Kidney (tissue), 13 donors: ENCODE measurements at regions not wholly inside any gene's neighbourhood (a gene's known extent, or its start where the extent isn't known, plus 50 kb on each side); places are given as distances from the start of the nearest gene placed in this dataset.

Source experiments
- DNase-seq, 5 donors: peaks; one replicate each; pipeline ENCODE4 v3.0.0-alpha.2; 2013 to 2020
- FAIRE-seq: peaks from 2 replicates; lab custom pipeline; 2012; peaks lifted over from hg19 to GRCh38; lab: Jason Lieb, UNC
- H3K27ac ChIP-seq, 2 donors: one replicate each; pipeline ENCODE4 v1.7.0; 2013; ENCODE audit warnings: low read depth in 2 of 2, low read length in 2 of 2, inconsistent platforms in 1 of 2
- H3K27me3 ChIP-seq: one replicate; pipeline ENCODE4 v1.7.1; 2013; ENCODE audit warnings: low read length, inconsistent platforms; ENCODE audit not compliant: control insufficient read depth, insufficient read depth
- H3K36me3 ChIP-seq, 3 donors: one replicate each; pipeline versions ENCODE4 v1.7.0 to v1.7.1; 2013; ENCODE audit warnings: low read length in 3 of 3, control low read depth in 1 of 3, inconsistent platforms in 1 of 3; ENCODE audit not compliant: insufficient read depth in 3 of 3, control insufficient read depth in 2 of 3
- H3K4me1 ChIP-seq, 3 donors: one replicate each; pipeline versions ENCODE4 v1.7.0 to v1.7.1; 2013; ENCODE audit warnings: low read length in 3 of 3, inconsistent platforms in 1 of 3, low read depth in 1 of 3; ENCODE audit not compliant: control insufficient read depth in 2 of 3, insufficient read depth in 2 of 3
- H3K4me3 ChIP-seq, 3 donors: one replicate each; pipeline versions ENCODE4 v1.7.0 to v1.8.1; 2013; ENCODE audit warnings: low read length in 3 of 3, control low read depth in 1 of 3, inconsistent platforms in 1 of 3
- H3K9ac ChIP-seq, 3 donors: one replicate each; pipeline versions ENCODE4 v1.7.0 to v1.7.1; 2013; ENCODE audit warnings: low read length in 3 of 3, control low read depth in 1 of 3, inconsistent platforms in 1 of 3
- H3K9me3 ChIP-seq, 3 donors: one replicate each; pipeline versions ENCODE4 v1.7.0 to v1.7.1; 2013; ENCODE audit warnings: low read length in 3 of 3, control low read depth in 1 of 3, inconsistent platforms in 1 of 3; ENCODE audit not compliant: control insufficient read depth in 2 of 3, insufficient read depth in 1 of 3
- CTCF ChIP-seq: IDR thresholded peaks from 3 replicates; pipeline ENCODE4 v1.5.1; 2012; ENCODE audit warnings: mild to moderate bottlenecking, moderate library complexity, borderline replicate concordance; ENCODE audit not compliant: insufficient read depth; ENCODE audit errors: extremely low read depth
- intact Hi-C: fragments of 100-400 bp; cut with DNase I; formaldehyde crosslinking; loops from one replicate; pipeline ENCODE4 v1.11.1; 2022
- donor health status: control.
- donor health status: control.
- donor health status: control.
- donor health status: control.
- donor health status: control.
- donor health status: DM: yes; HTN: yes; CAD: no.
- donor health status: Normal renal cell carcinoma (clear cell type).

- intact Hi-C loops, result no loop called here
- no peak for FAIRE-seq
Measured at GRCh38 chr7:81272176-81272575, 353.3 kb upstream of the SEMA3C start.

GRCh38 chr7:81268551-81268950, 349.7 kb upstream of the SEMA3C start:
- Histone ChIP-seq H3K4me3 (no peak overlapping the region), H3K36me3 (no peaks in the 10 kb centered on the region), H3K9ac (no peak overlapping the region), H3K9me3 (no peaks in the 10 kb centered on the region), H3K27ac (no peak overlapping the region), H3K4me1 (no peaks in the 10 kb centered on the region), H3K27me3 (no peaks in the 10 kb centered on the region)
- TF ChIP-seq CTCF, result no peak
- intact Hi-C loops, result no loop called here
- no peak for FAIRE-seq
- no peak for DNase-seq

More at GRCh38 chr7:81272176-81272575, 353.3 kb upstream of the SEMA3C start:
- no peaks in the 10 kb centered on the region for H3K9me3 ChIP-seq
- H3K27me3 ChIP-seq, result no peaks in the 10 kb centered on the region
- H3K4me1 ChIP-seq, result no peaks in the 10 kb centered on the region
- no peak overlapping the region for H3K9ac ChIP-seq
- no peaks in the 10 kb centered on the region for H3K36me3 ChIP-seq
- H3K4me3 ChIP-seq, result no peak overlapping the region
- TF ChIP-seq CTCF, result no peak
- no peak overlapping the region for H3K27ac ChIP-seq
- DNase-seq, result no peak

- Histone ChIP-seq H3K9ac (no peak overlapping the region), H3K4me1 (no peaks in the 10 kb centered on the region), H3K36me3 (no peaks in the 10 kb centered on the region), H3K27ac (no peak overlapping the region), H3K4me3 (no peak overlapping the region), H3K27me3 (no peaks in the 10 kb centered on the region), H3K9me3 (no peaks in the 10 kb centered on the region)
- DNase-seq (no peak), FAIRE-seq (no peak)
- intact Hi-C loops, result no loop called here
- TF ChIP-seq CTCF, result no peak
Measured at GRCh38 chr7:81267508-81267907, 348.7 kb upstream of the SEMA3C start.

- Histone ChIP-seq H3K4me1 (no peaks in the 10 kb centered on the region), H3K36me3 (no peaks in the 10 kb centered on the region), H3K27me3 (no peaks in the 10 kb centered on the region), H3K9me3 (peaks cover 0 to 2% (median 0%) of the 10 kb centered on the region in 3 donors), H3K4me3 (no peak overlapping the region), H3K9ac (no peak overlapping the region), H3K27ac (no peak overlapping the region)
- FAIRE-seq (no peak), DNase-seq (no peak)
- intact Hi-C loops, result no loop called here
- no peak for TF ChIP-seq CTCF
Measured at GRCh38 chr7:81264116-81264515, 345.3 kb upstream of the SEMA3C start.
